Erythroblast (primary cell): ENCODE measurements at regions not wholly inside any gene's neighbourhood (a gene's known extent, or its start where the extent isn't known, plus 50 kb on each side); places are given as distances from the start of the nearest gene placed in this dataset.

ENCODE experiments used
- GATA1 ChIP-seq: IDR thresholded peaks from 2 replicates; pipeline ENCODE4 v1.6.1; 2011; ENCODE audit warnings: low read depth, mild to moderate bottlenecking, control low read depth, low read length, moderate library complexity
- POLR2A ChIP-seq: IDR thresholded peaks from 2 replicates; pipeline ENCODE4 v1.6.1; 2011; ENCODE audit warnings: mild to moderate bottlenecking, low read length

GRCh38 chr20:52041966-52042365, 149.6 kb downstream of the ZFP64 start:
- TF ChIP-seq POLR2A (no peak), GATA1 (no peak)
